MM.1S (cell line): ENCODE measurements at regions not wholly inside any gene's neighbourhood (a gene's known extent, or its start where the extent isn't known, plus 50 kb on each side); places are given as distances from the start of the nearest gene placed in this dataset.

Experiments used
- CTCF ChIP-seq: fragments of 300-600 bp; sonication (generic); IDR thresholded peaks from 2 replicates; pipeline ENCODE4 v1.5.1; 2016; ENCODE audit warnings: antibody characterized with exemption, low read length, mixed read lengths
- EZH2 ChIP-seq: fragments of 300-600 bp; sonication (generic); optimal IDR thresholded peaks from 2 replicates; pipeline ENCODE3; 2017; ENCODE audit warnings: low read depth, mild to moderate bottlenecking, antibody characterized with exemption, low read length, mixed read lengths

- TF ChIP-seq CTCF (no peak), EZH2 (no peak)
Observed at GRCh38 chr7:47008461-47008860, 573.5 kb downstream of the TNS3 start.
